NOMO-1 (cell line): ENCODE measurements at regions not wholly inside any gene's neighbourhood (a gene's known extent, or its start where the extent isn't known, plus 50 kb on each side); places are given as distances from the start of the nearest gene placed in this dataset.

Source experiments
- DNase-seq, 2 experiments: peaks; one replicate each; lab custom pipeline; 2025; ENCODE audit not compliant: unreplicated experiment in 2 of 2; lab: John Stamatoyannopoulos, UW

GRCh38 chr6:2563635-2564034 is 187.1 kb downstream of the MYLK4 start:
- DNase-seq, result peak; percentile 19 to 42

- no peak for DNase-seq
Measured at GRCh38 chr6:2562721-2563451, 187.8 kb downstream of the MYLK4 start.

- no peak for DNase-seq
Measured at GRCh38 chr6:2560917-2561698, 189.6 kb downstream of the MYLK4 start.

- no peak for DNase-seq
Measured at GRCh38 chr6:2560140-2560818, 190.4 kb downstream of the MYLK4 start.

- no peak for DNase-seq
Measured at GRCh38 chr6:2558861-2559801, 191.6 kb downstream of the MYLK4 start.

GRCh38 chr6:2558098-2558680 is 192.5 kb downstream of the MYLK4 start:
- DNase-seq, result no peak

GRCh38 chr6:2557181-2557720 is 193.5 kb downstream of the MYLK4 start:
- DNase-seq, result no peak

GRCh38 chr6:2556761-2557160 is 194.0 kb downstream of the MYLK4 start:
- no peak for DNase-seq

GRCh38 chr6:2554651-2555260 is 196.0 kb downstream of the MYLK4 start:
- no peak for DNase-seq

- DNase-seq, result no peak
Measured at GRCh38 chr6:2552526-2553154, 198.1 kb downstream of the MYLK4 start.

- DNase-seq, result no peak
Measured at GRCh38 chr6:2551705-2552104, 199.0 kb downstream of the MYLK4 start.

- no peak for DNase-seq
Measured at GRCh38 chr6:2550247-2550646, 200.5 kb downstream of the MYLK4 start.

- no peak for DNase-seq
Measured at GRCh38 chr6:2549834-2550233, 200.9 kb downstream of the MYLK4 start.

GRCh38 chr6:2547355-2547754 is 203.4 kb downstream of the MYLK4 start:
- DNase-seq, result peak; percentile 76 to 87

- DNase-seq, result peak; percentile 51 to 83
Measured at GRCh38 chr6:2546901-2547300, 203.8 kb downstream of the MYLK4 start.

- no peak for DNase-seq
Measured at GRCh38 chr6:2545383-2546038, 205.2 kb downstream of the MYLK4 start.

GRCh38 chr6:2543321-2543720 is 207.4 kb downstream of the MYLK4 start:
- peak in 1 of 2 experiments; percentile 31 for DNase-seq

GRCh38 chr6:2542858-2543218 is 207.9 kb downstream of the MYLK4 start:
- peak; percentile 93 to 100 for DNase-seq
